ENCODE measurements at regions not wholly inside any gene's neighbourhood (a gene's known extent, or its start where the extent isn't known, plus 50 kb on each side); places are given as distances from the start of the nearest gene placed in this dataset.

DNA sequence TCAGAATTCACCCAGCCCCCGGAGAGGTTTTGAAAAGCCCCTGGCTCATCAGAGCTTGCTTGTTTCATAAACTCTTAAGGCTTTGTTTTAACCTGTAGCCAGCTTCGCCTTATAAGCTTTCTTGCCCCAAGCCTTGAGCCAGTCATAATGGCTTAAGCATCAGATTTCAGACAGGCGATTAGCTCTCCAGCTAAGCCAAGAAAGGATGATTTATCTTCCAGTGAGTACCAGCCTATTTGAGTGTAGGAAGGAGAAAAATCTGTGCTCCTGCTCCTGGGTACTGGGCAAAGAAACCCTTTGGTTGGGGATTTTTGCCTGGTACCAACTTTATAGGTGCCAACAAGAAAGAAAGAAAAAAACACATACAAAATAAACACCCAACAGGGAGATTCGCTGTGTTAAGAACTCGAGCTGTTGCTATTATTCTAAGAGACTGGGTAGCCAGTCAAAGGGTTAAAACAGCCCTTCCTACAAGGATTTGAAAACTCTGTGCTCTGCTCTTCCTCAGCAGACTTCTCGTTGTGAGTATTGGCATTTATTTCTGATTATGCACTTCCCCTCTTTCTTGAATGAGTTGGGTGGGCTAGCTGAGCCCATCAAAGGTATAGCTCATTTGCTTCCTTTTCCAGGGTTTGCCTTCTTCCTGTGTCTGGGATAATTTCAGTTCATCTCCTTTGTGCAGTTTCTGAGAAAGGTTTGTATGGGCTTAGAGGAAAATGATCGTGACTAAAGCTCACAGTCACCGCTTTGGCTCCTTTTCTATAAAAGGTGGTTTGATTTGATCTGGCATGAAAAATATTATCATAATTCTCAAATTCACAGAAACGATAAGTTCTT lies 157.2 kb upstream of the DMRT1 start:
- Histone ChIP-seq H3K27ac (ENCODE audit: low read length) (no peak overlapping the region), H3K79me2 (ENCODE audit: low read length) (no peaks in the 10 kb centered on the region), H3K36me3 (replicated peaks; ENCODE audit: low read depth, low read length) (no peaks in the 10 kb centered on the region), H3K4me1 (ENCODE audit: low read length) (no peaks in the 10 kb centered on the region), H3K27me3 (ENCODE audit: low read depth, low read length) (no peaks in the 10 kb centered on the region), H4K20me1 (ENCODE audit: insufficient read depth, low read length) (no peaks in the 10 kb centered on the region), H2AFZ (ENCODE audit: low read depth, low read length) (no peak overlapping the region), H3K9me3 (ENCODE audit: insufficient read depth, low read length) (no peaks in the 10 kb centered on the region), H3K4me3 (ENCODE audit: low read length) (no peak overlapping the region), H3K9ac (ENCODE audit: low read length) (no peak overlapping the region), H3K4me2 (ENCODE audit: low read length) (no peak overlapping the region)
- TF ChIP-seq, protein P1, sequence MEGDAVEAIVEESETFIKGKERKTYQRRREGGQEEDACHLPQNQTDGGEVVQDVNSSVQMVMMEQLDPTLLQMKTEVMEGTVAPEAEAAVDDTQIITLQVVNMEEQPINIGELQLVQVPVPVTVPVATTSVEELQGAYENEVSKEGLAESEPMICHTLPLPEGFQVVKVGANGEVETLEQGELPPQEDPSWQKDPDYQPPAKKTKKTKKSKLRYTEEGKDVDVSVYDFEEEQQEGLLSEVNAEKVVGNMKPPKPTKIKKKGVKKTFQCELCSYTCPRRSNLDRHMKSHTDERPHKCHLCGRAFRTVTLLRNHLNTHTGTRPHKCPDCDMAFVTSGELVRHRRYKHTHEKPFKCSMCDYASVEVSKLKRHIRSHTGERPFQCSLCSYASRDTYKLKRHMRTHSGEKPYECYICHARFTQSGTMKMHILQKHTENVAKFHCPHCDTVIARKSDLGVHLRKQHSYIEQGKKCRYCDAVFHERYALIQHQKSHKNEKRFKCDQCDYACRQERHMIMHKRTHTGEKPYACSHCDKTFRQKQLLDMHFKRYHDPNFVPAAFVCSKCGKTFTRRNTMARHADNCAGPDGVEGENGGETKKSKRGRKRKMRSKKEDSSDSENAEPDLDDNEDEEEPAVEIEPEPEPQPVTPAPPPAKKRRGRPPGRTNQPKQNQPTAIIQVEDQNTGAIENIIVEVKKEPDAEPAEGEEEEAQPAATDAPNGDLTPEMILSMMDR (IDR thresholded peaks at IDR 0.05; ENCODE audit: low read depth, low read length): no peak
- no peak for TF ChIP-seq EZH2phosphoT487 (IDR thresholded peaks at IDR 0.05; ENCODE audit: low read depth)

DNA sequence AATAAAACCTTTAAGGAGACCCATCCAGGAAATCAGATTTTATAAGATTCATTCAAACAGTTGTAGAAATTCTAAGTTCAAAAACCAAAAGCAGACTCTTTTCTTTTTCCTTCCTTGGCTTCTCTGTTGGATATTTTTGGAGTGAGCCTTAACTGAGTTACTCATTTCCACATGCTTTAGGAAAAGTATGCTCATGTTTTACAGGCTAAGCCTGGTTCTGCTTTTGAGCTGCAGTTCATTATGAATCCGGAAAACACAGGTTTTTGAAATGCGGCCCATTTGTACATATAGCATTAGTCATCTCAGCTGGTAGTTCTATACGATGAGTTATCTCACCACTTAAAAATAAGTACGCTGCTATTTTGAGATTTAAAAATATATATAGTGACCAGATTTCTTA lies 156.6 kb upstream of the DMRT1 start:
- Histone ChIP-seq H3K36me3 (replicated peaks; ENCODE audit: low read depth, low read length) (no peaks in the 10 kb centered on the region), H3K27me3 (ENCODE audit: low read depth, low read length) (no peaks in the 10 kb centered on the region), H3K4me1 (ENCODE audit: low read length) (no peaks in the 10 kb centered on the region), H3K27ac (ENCODE audit: low read length) (no peak overlapping the region), H2AFZ (ENCODE audit: low read depth, low read length) (no peak overlapping the region), H3K4me3 (ENCODE audit: low read length) (no peak overlapping the region), H3K9ac (ENCODE audit: low read length) (no peak overlapping the region), H3K9me3 (ENCODE audit: insufficient read depth, low read length) (no peaks in the 10 kb centered on the region), H3K79me2 (ENCODE audit: low read length) (no peaks in the 10 kb centered on the region), H3K4me2 (ENCODE audit: low read length) (no peak overlapping the region), H4K20me1 (ENCODE audit: insufficient read depth, low read length) (no peaks in the 10 kb centered on the region)
- no peak for TF ChIP-seq EZH2phosphoT487 (IDR thresholded peaks at IDR 0.05; ENCODE audit: low read depth)
- TF ChIP-seq, protein P1 (IDR thresholded peaks at IDR 0.05; ENCODE audit: low read depth, low read length): no peak

DNA sequence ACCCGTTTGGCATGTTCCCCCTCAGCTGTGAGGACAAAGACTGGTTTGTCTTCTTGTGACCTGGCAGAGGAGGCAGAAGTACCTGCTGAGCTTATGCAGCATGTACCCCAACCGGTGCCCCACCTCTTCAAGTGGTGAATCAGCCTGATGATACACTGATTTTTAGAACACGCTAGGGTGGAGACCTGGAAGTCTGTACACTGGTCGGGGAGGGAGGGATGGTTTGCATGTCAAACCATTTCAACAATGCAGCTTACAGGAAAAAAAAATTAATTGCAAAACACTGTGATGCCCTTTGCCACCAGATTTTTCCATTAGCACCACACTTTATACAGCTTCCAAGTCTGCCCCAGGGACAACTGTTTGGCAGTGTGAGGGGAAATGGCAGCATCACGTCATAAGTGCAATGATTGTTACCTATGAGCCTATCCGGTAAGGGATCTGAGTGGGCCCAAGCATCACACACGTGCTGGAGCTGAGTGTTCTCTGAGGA lies 155.1 kb upstream of the DMRT1 start:
- H3K9ac ChIP-seq (ENCODE audit: low read length): no peak overlapping the region
- H3K9me3 ChIP-seq (ENCODE audit: insufficient read depth, low read length): no peaks in the 10 kb centered on the region
- H4K20me1 ChIP-seq (ENCODE audit: insufficient read depth, low read length): no peaks in the 10 kb centered on the region
- H3K4me2 ChIP-seq (ENCODE audit: low read length): no peak overlapping the region
- H3K27me3 ChIP-seq (ENCODE audit: low read depth, low read length): no peaks in the 10 kb centered on the region
- no peaks in the 10 kb centered on the region for H3K79me2 ChIP-seq (ENCODE audit: low read length)
- H2AFZ ChIP-seq (ENCODE audit: low read depth, low read length): no peak overlapping the region
- H3K4me3 ChIP-seq (ENCODE audit: low read length): no peak overlapping the region
- no peak overlapping the region for H3K27ac ChIP-seq (ENCODE audit: low read length)
- TF ChIP-seq EZH2phosphoT487 (IDR thresholded peaks at IDR 0.05; ENCODE audit: low read depth): no peak
- TF ChIP-seq, protein P1 (IDR thresholded peaks at IDR 0.05; ENCODE audit: low read depth, low read length): no peak
- no peaks in the 10 kb centered on the region for H3K4me1 ChIP-seq (ENCODE audit: low read length)
- H3K36me3 ChIP-seq (replicated peaks; ENCODE audit: low read depth, low read length): no peaks in the 10 kb centered on the region

DNA sequence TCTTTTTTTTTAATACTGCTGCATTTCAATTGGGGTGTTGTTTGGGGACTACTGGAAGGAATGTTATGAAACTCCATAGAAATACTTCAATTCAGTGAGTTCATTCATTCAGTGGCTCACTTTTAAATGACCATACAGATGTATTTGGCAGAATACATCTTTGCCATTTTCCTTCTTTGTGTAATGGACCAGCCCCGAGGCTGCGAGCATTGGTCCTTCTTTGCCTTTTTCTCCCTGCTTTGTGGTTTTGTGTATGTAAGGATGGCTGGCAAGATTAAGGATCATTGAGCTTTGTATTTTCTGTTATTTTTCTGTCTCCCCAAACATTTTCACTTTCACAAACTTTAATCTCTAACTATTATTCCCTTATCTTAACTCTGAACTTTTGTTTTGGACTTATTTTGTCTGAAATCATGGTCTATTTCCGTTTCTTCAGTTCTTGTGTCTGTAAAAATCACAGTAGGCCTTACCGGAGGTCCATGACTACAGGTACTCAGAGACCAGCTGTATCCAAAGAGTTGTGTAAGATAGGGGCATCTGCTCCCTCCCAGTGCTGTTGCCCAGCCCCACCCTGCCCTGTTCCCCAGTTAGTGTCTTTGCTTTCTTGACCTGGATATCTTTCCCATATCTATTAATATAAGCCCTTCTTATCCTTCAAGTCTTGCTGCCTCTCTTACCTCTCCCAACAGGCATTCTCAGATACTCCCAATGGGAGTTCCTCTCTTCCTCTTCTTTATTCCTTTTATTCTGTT lies 154.3 kb upstream of the DMRT1 start:
- no peak for TF ChIP-seq EZH2phosphoT487 (IDR thresholded peaks at IDR 0.05; ENCODE audit: low read depth)
- TF ChIP-seq, protein P1 (IDR thresholded peaks at IDR 0.05; ENCODE audit: low read depth, low read length): no peak
- no peaks in the 10 kb centered on the region for H3K79me2 ChIP-seq (ENCODE audit: low read length)
- no peak overlapping the region for H3K27ac ChIP-seq (ENCODE audit: low read length)
- no peak overlapping the region for H3K9ac ChIP-seq (ENCODE audit: low read length)
- H3K27me3 ChIP-seq (ENCODE audit: low read depth, low read length): no peaks in the 10 kb centered on the region
- H3K4me1 ChIP-seq (ENCODE audit: low read length): no peaks in the 10 kb centered on the region
- no peak overlapping the region for H3K4me3 ChIP-seq (ENCODE audit: low read length)
- H2AFZ ChIP-seq (ENCODE audit: low read depth, low read length): no peak overlapping the region
- no peak overlapping the region for H3K4me2 ChIP-seq (ENCODE audit: low read length)
- no peaks in the 10 kb centered on the region for H3K9me3 ChIP-seq (ENCODE audit: insufficient read depth, low read length)
- H4K20me1 ChIP-seq (ENCODE audit: insufficient read depth, low read length): no peaks in the 10 kb centered on the region
- no peaks in the 10 kb centered on the region for H3K36me3 ChIP-seq (replicated peaks; ENCODE audit: low read depth, low read length)

Data from OCI-LY3 (cell line).